Stimulated activated CD4-positive, alpha-beta T cell treated with anti-CD3 and anti-CD28 coated beads, Interleukin-12 subunit alpha, Interleukin-12 subunit beta, amount 100 ng/mL, for 24 hours (primary cell): ENCODE measurements at regions not wholly inside any gene's neighbourhood (a gene's known extent, or its start where the extent isn't known, plus 50 kb on each side); places are given as distances from the start of the nearest gene placed in this dataset.

Experiments
- DNase-seq, 2 experiments: peaks; one replicate each; pipeline ENCODE4 v3.0.0-alpha.2; 2020; ENCODE audit warnings: low read depth in 2 of 2

GRCh38 chr6:109295109-109295773 lies 87.0 kb downstream of the CD164 start:
- DNase-seq: no peak

DNA sequence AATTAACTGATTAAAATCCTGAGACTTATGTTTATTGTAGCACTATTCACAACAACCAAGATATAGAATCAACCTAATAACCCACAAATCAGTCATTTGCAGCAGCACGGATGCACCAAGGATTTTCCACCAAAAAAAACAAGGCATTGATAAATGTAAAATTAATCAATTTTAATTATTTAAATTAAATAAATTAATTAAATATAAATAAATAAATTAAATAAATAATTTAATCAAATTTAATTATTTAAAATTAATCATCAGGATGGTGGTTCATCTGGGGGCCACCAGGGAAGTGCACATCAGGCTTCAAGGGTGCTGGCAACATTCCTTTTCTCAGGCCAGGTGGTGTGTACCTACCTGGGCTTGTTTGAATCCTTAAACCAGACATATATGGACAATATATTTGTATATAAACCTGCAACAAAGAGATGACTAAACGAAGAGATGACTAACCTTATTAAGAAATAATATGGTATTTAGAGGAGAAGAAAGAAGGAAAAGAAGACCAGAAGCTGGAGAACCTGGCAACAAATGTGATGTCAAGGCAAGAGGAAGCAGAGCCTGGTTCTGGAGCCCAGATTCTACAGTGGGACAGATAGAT lies 89.2 kb downstream of the CD164 start:
- no peak for DNase-seq

DNA sequence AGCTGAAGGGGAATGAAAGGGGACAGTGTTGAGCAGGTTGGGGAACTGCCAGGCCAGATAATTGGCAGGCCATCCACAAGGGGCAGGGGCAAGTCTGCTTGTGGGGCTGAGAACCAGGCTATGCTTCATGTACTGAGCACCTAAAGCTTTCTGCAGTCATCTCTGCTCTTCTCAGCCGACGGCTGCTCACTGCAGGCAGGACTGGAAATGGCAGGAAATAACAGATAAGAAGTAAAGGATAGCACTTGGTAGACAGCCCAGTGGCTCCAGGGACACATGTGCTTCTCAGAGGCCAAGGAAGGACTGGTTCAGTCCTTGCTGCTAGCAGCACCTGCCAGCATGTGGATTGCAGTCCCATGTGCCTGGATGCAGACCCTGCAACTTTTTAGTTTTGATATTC lies 89.8 kb downstream of the CD164 start:
- DNase-seq: no peak

- no peak for DNase-seq
These were observed 90.4 kb downstream of the CD164 start for GRCh38 chr6:109291902-109292301.

GRCh38 chr6:109290143-109290931 lies 91.9 kb downstream of the CD164 start:
- DNase-seq: no peak

DNA sequence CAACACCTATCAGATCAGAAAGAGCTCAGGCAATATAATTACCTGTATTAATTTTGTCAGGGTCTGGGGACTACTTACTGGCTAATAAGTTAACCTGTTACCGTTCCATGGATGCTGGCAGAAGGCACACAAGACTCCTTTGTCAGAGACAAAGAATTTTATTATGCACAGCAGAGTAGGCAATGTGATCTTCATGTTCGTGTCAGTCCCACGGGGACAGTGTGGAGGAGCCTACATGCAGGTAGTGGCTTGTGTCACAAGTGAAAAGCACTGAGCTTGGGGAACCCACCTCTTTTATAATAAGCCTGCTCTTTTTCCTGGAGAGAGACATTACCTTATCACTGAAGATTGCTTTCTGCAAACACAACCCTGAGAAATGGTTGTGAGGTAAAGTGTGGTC lies 96.9 kb downstream of the CD164 start:
- DNase-seq: no peak

DNA sequence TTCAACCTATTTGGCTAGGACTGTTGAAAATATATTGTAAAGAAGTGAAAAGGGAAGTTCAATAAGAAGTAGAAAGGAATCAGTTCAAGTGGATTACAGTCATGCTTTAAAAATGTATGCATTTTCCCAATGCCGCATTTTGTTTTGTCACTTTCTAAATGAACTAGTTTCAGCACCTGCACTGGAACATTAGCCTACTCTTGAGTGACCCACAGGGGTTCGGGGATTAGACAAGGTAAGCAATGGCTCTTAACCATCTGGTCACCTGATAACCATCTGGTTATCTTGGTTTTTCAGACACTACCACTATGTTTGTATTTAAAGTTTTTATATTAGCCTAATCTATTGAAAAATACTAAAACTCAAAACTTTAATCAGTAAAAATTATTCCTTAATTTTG lies 97.6 kb downstream of the CD164 start:
- no peak for DNase-seq

GRCh38 chr6:109282756-109283155 lies 99.5 kb downstream of the CD164 start:
- DNase-seq: no peak

- no peak for DNase-seq
These were observed 102.6 kb downstream of the CD164 start for GRCh38 chr6:109279628-109280027.

- no peak for DNase-seq
These were observed 110.6 kb downstream of the CD164 start for GRCh38 chr6:109271622-109272021.

DNA sequence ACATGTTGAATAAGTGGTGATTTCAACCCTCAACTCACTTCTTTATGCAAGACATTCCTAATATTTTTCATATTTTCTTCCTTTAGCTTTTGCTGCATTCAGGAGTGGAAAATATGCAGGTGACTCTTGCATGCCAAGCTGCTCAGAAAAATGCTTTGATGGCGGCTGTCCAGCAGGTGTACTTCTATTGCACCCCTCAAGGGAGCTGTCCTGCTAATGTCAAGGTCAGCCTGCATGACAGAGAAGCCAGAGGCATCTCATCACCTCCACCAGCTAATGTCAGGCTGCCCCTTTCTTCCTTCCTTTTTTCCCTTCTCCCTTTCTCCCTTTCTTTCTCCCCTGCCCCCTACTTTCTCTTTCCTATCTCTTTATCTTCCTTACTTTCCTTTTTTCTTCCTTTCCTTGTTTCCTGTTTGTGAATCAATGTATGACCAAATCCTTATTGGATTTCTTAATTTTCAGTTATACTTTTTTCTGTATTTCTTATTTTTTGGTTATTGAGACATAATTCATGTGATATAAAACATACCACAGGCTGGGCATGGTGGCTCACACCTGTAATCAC lies 112.2 kb downstream of the CD164 start:
- no peak for DNase-seq

- no peak for DNase-seq
These were observed 113.2 kb downstream of the CD164 start for GRCh38 chr6:109269057-109269456.

DNA sequence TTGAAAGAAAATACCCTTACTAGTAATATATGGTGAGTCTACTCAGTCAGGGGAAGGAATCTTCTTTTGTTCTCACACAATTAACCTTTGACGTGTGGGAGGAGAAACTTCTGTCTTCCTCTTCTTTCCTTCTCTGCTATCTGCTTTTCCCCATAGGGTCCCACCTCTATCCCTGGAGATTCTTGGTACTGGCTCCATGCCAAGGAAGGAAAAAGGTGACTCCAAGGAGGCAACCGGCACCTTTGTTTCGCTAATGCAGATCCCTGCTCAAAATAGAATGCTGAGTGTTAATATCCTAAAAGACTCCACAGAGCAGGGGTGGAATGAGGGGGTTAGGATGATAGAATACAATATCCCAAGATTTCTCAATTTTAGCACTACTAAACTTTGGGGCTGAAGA lies 116.7 kb downstream of the CD164 start:
- no peak for DNase-seq

GRCh38 chr6:109263873-109264700 lies 118.2 kb downstream of the CD164 start:
- no peak for DNase-seq

DNA sequence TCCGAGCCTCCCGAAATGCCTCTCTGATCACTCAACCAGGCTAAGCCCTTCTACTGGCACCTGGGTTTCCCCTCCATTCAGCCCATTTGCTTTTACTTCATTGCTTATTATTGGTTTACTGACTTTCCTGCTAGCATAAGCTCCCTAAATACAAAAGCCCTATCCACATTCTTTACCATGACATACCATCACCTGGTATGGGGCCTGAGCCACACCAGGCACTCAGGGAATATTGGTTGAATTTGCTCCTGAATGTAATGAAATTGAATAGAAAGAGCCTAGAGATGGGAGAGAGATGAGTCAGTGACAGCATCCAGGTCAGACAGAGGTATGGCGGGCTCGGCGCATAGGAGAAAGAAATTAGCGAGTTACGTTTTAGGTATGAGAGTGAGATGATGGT lies 120.0 kb downstream of the CD164 start:
- no peak for DNase-seq

DNA sequence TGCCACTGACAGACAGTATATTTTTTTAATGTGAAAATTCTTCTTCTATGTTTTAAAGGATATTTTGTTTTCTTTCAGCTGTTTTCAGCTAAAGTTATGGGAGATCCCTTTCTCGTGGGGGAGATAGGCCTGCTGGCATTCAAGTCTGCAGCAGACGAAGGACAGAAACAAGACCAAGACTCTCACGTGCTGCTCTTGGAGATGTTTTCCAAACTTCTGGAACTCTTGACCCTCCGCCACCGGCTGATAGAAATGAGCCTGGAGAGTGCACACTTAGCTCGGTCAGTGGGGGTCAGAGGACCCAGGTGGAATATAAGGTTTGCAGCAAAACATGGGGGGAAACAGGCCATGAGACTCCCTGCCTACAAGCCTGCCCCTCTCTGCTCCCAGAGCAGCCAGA lies 120.5 kb downstream of the CD164 start:
- DNase-seq: no peak

DNA sequence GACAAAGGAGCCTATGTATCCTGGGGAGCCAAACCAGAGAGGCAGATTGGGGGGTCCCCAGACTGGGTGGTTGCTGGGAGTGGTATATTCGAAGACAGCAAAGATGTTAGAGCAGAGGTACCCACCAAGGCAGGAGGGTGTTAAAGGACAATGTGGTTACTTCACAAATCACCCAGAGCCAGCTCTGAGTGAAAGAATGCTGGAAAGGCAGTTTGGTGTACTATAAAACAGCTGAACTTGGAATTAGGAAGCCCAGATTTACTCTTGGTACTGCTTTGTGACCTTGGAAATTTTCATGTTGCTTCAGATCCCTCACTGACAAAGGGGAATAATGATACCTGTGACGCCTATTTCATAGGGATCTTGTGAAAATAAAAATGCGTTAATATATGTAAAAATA lies 121.6 kb downstream of the CD164 start:
- no peak for DNase-seq

- DNase-seq: no peak
These were observed 122.1 kb downstream of the CD164 start for GRCh38 chr6:109260126-109260525.

GRCh38 chr6:109258129-109258528 lies 124.1 kb downstream of the CD164 start:
- DNase-seq: no peak

GRCh38 chr6:109257494-109257893 lies 124.8 kb downstream of the CD164 start:
- no peak for DNase-seq

DNA sequence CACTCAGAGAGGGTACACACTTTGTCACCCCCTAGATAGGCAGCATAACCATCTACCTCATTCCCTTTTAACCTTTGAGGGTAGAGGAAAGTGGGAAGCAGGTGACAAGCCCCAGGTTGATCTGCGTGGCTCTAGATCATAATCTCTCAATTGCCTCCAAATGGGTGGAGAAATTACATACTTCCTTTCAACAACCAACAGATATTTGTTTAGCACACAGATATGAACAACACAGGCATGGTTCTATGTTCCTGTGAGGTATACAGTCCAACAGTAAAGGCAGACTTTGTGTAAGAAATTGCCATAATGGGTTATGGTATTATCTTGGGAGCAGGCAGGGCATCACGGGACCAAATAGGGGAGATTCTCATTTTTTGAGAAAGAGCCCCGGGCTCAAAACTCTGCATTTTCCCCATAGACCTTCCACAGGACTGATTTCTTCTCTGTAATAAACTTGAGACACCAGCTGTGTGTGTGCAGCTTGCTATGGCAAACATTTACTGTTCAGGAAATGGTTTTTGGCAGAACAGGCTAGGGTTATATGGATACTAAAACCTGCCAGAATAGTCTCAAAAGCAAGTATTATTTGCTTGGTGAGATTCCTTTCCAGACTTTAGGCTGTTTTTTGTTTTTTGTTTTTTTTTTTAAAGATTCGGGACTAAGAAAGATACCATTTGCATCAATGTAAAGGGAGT lies 126.2 kb downstream of the CD164 start:
- no peak for DNase-seq
